ENCODE measurements at regions not wholly inside any gene's neighbourhood (a gene's known extent, or its start where the extent isn't known, plus 50 kb on each side); places are given as distances from the start of the nearest gene placed in this dataset.

DNA sequence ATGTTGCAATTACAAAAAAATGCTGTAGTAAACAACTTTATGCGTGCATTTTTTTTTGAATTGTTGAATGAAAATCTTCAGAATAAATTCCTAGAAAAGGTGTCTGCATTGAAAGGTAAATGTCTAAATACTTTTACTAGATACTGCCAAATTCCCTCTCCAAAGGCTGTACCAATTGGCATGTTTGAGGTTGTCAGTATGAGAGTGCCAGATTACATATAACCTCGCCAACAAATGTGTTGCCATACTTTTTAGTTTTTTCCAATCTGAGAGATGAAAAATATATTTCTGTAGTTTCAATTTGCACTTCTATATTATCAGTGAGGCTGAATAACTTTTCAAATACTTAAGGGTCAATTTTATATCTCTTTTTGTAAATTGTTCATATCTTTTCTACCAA is 261.5 kb upstream of the TARS1 start:
- Histone ChIP-seq H3K79me2 (ENCODE audit: insufficient read depth, low read length) (no peaks in the 10 kb centered on the region), H3K27me3 (ENCODE audit: control insufficient read depth in 1 of 2, insufficient read depth in 2 of 2, low read length in 2 of 2) (no peaks in the 10 kb centered on the region), H3K9me3 (ENCODE audit: low read length) (no peaks in the 10 kb centered on the region), H3K27ac (ENCODE audit: extremely low read length, insufficient read depth, low read length) (no peak overlapping the region), H3K36me3 (replicated peaks in 1 of 2; ENCODE audit: control insufficient read depth in 1 of 2, insufficient read depth in 2 of 2, low read length in 2 of 2) (no peaks in the 10 kb centered on the region), H3K4me3 (replicated peaks in 1 of 3; ENCODE audit: insufficient read depth in 1 of 3, low read depth in 2 of 3, low read length in 3 of 3) (no peak overlapping the region), H3K4me1 (ENCODE audit: insufficient read depth, low read length) (no peaks in the 10 kb centered on the region), H2AFZ (ENCODE audit: low read length) (no peak overlapping the region), H4K20me1 (ENCODE audit: insufficient read depth, low read length) (no peaks in the 10 kb centered on the region), H3K9ac (ENCODE audit: insufficient read depth, low read depth, low read length) (no peak overlapping the region), H3K4me2 (ENCODE audit: low read depth, low read length) (no peak overlapping the region)
- intact Hi-C loops (cut with micrococcal nuclease; ENCODE audit: unreplicated experiment) (no loop called here), in situ Hi-C loops (cut with HindIII; ENCODE audit: extremely low pct_ligation_motif_present, low pct_unique_long_range_greater_than_20kb) (loop anchor here (25.0 kb wide), 1 partner anchor 467 kb away; the partner anchor contains the start of gene NPR3)
- TF ChIP-seq ZNF468 (CRISPR knock-in tag; IDR thresholded peaks at IDR 0.05) (no peak), ZNF780A (CRISPR knock-in tag; IDR thresholded peaks at IDR 0.05) (no peak), SMARCE1 (IDR thresholded peaks at IDR 0.05; ENCODE audit: borderline replicate concordance) (no peak), SPEN (CRISPR knock-in tag; IDR thresholded peaks at IDR 0.05; ENCODE audit: low read depth) (no peak), ZNF337 (CRISPR knock-in tag; IDR thresholded peaks at IDR 0.05; ENCODE audit: borderline replicate concordance, low read depth) (no peak), GATAD2A (CRISPR knock-in tag; IDR thresholded peaks at IDR 0.05) (no peak), NKX3-1 (CRISPR knock-in tag; IDR thresholded peaks at IDR 0.05) (no peak), JARID2 (CRISPR knock-in tag; IDR thresholded peaks at IDR 0.05; ENCODE audit: insufficient replicate concordance) (no peak), ZNF460 (CRISPR knock-in tag; IDR thresholded peaks at IDR 0.05; ENCODE audit: borderline replicate concordance) (no peak)
- TF ChIP-seq, protein P1, sequence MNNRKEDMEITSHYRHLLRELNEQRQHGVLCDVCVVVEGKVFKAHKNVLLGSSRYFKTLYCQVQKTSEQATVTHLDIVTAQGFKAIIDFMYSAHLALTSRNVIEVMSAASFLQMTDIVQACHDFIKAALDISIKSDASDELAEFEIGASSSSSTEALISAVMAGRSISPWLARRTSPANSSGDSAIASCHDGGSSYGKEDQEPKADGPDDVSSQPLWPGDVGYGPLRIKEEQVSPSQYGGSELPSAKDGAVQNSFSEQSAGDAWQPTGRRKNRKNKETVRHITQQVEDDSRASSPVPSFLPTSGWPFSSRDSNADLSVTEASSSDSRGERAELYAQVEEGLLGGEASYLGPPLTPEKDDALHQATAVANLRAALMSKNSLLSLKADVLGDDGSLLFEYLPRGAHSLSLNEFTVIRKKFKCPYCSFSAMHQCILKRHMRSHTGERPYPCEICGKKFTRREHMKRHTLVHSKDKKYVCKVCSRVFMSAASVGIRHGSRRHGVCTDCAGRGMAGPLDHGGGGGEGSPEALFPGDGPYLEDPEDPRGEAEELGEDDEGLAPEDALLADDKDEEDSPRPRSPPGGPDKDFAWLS (CRISPR knock-in tag; IDR thresholded peaks at IDR 0.05; ENCODE audit: borderline replicate concordance) = no peak
- TF ChIP-seq, protein P2, sequence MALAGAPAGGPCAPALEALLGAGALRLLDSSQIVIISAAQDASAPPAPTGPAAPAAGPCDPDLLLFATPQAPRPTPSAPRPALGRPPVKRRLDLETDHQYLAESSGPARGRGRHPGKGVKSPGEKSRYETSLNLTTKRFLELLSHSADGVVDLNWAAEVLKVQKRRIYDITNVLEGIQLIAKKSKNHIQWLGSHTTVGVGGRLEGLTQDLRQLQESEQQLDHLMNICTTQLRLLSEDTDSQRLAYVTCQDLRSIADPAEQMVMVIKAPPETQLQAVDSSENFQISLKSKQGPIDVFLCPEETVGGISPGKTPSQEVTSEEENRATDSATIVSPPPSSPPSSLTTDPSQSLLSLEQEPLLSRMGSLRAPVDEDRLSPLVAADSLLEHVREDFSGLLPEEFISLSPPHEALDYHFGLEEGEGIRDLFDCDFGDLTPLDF (CRISPR knock-in tag; IDR thresholded peaks at IDR 0.05) = no peak
- BruUV-seq (replicated peaks) = no TSS peak
- no peak for DNase-seq (ENCODE audit: low spot score)
- no peak for FAIRE-seq
- WGBS (ENCODE audit: low lambda C conversion rate) = 1% methylated on average over 2 of the region's 2 CpGs
- no peak for ATAC-seq
- CTCF ChIA-PET (ENCODE audit: low intra/inter-chr PET ratio, low total read pairs) = no interaction called here
- POLR2A ChIA-PET = no interaction called here
